B cell (primary cell): ENCODE measurements at regions not wholly inside any gene's neighbourhood (a gene's known extent, or its start where the extent isn't known, plus 50 kb on each side); places are given as distances from the start of the nearest gene placed in this dataset.

Source experiments
- ATAC-seq: fragments of 200-7000 bp; cut with Tn5 transposase; one replicate; pipeline ENCODE4 v1.10.0; 2021; ENCODE audit warnings: low read depth, mild to moderate bottlenecking, moderate number of reproducible peaks, moderate library complexity
- CTCF ChIA-PET: fragments of 350-600 bp; sonication (Branson Sonifier 250); formaldehyde crosslinking; loops from one replicate; lab custom pipeline; 2021; ENCODE audit warnings: antibody characterized with exemption, inconsistent platforms; lab: Charles Lee
- POLR2A ChIA-PET: fragments of 350-600 bp; sonication (Branson Sonifier 250); formaldehyde crosslinking; loops from one replicate; lab custom pipeline; 2021; ENCODE audit warnings: antibody characterized with exemption; lab: Charles Lee
- DNase-seq: peaks from one replicate; pipeline ENCODE4 v3.0.0; 2013
- H2AFZ ChIP-seq: 2 replicates; pipeline ENCODE4 v1.6.1; 2012; ENCODE audit warnings: mild to moderate bottlenecking, low read depth, low read length; ENCODE audit not compliant: insufficient read depth, poor library complexity, severe bottlenecking
- H3K27ac ChIP-seq, 2 donors: 1 replicate in 1 of 2; 2 replicates in 1 of 2; pipeline ENCODE4 v1.5.1; 2012 to 2013; ENCODE audit warnings: low read length in 2 of 2, mild to moderate bottlenecking in 2 of 2, moderate library complexity in 1 of 2
- H3K27me3 ChIP-seq, 4 experiments: fragments of 200-600 bp in 1 of 4; sonication (generic) in 1 of 4; replicated peaks in 1 of 4; 1 replicate in 2 of 4; 2 replicates in 2 of 4; pipeline versions ENCODE4 v1.6.1 to v1.7.0; 2013 to 2016; ENCODE audit warnings: low read length in 3 of 4, mild to moderate bottlenecking in 2 of 4, mixed read lengths in 1 of 4, moderate library complexity in 1 of 4; ENCODE audit not compliant: insufficient read depth in 4 of 4, control insufficient read depth in 3 of 4; ENCODE audit errors: control extremely low read depth in 1 of 4
- H3K36me3 ChIP-seq, 2 experiments: replicated peaks in 1 of 2; 1 replicate in 1 of 2; 2 replicates in 1 of 2; pipeline versions ENCODE4 v1.6.1 to v1.7.1; 2013; ENCODE audit warnings: low read length in 1 of 2; ENCODE audit not compliant: insufficient read depth in 2 of 2, control insufficient read depth in 1 of 2; ENCODE audit errors: control extremely low read depth in 1 of 2, extremely low read depth in 1 of 2
- H3K4me1 ChIP-seq, 2 donors: fragments of 200-600 bp in 1 of 2; sonication (generic) in 1 of 2; 1 replicate in 1 of 2; 2 replicates in 1 of 2; pipeline versions ENCODE4 v1.5.1 to v1.6.1; 2013 to 2017; ENCODE audit warnings: low read length in 2 of 2; ENCODE audit not compliant: control insufficient read depth in 2 of 2, insufficient read depth in 2 of 2
- H3K4me2 ChIP-seq: replicated peaks from 2 replicates; pipeline ENCODE3; 2012; ENCODE audit warnings: mild to moderate bottlenecking, low read depth, low read length; ENCODE audit not compliant: poor library complexity, severe bottlenecking
- H3K4me3 ChIP-seq, 5 experiments: fragments of 200-600 bp in 1 of 5; sonication (generic) in 1 of 5; 1 replicate in 3 of 5; 2 replicates in 2 of 5; pipeline versions ENCODE4 v1.5.1 to v1.7.0; 2011 to 2016; ENCODE audit warnings: low read length in 4 of 5, mild to moderate bottlenecking in 4 of 5, low read depth in 2 of 5, control low read depth in 1 of 5, moderate library complexity in 1 of 5; ENCODE audit not compliant: insufficient read depth in 1 of 5; ENCODE audit errors: control extremely low read depth in 1 of 5, extremely low read depth in 1 of 5
- H3K79me2 ChIP-seq: fragments of 200-600 bp; sonication (generic); one replicate; pipeline ENCODE4 v1.6.0; 2016; ENCODE audit warnings: low read length; ENCODE audit not compliant: control insufficient read depth, insufficient read depth
- H3K9ac ChIP-seq: fragments of 200-600 bp; sonication (generic); 2 replicates; pipeline ENCODE4 v1.6.1; 2017; ENCODE audit warnings: mild to moderate bottlenecking, low read length, moderate library complexity
- H3K9me3 ChIP-seq, 3 donors: one replicate each; pipeline versions ENCODE4 v1.6.1 to v1.7.1; 2013; ENCODE audit warnings: low read length in 2 of 3; ENCODE audit not compliant: control insufficient read depth in 2 of 3, insufficient read depth in 1 of 3; ENCODE audit errors: control extremely low read depth in 1 of 3
- H4K20me1 ChIP-seq: 2 replicates; pipeline ENCODE4 v1.6.0; 2012; ENCODE audit warnings: mild to moderate bottlenecking, low read length; ENCODE audit not compliant: insufficient read depth, control insufficient read depth, poor library complexity, severe bottlenecking
- H3K27ac Mint-ChIP-seq: one replicate; pipeline ENCODE4 v1.8.0; 2021; ENCODE audit warnings: mixed read lengths
- H3K27me3 Mint-ChIP-seq: one replicate; pipeline ENCODE4 v1.8.0; 2021; ENCODE audit warnings: mixed read lengths
- H3K4me1 Mint-ChIP-seq: one replicate; pipeline ENCODE4 v1.8.0; 2021; ENCODE audit warnings: mixed read lengths
- H3K4me3 Mint-ChIP-seq: one replicate; pipeline ENCODE4 v1.8.0; 2021; ENCODE audit warnings: mixed read lengths
- H3K9me3 Mint-ChIP-seq: one replicate; pipeline ENCODE4 v1.8.0; 2022; ENCODE audit warnings: mixed read lengths; ENCODE audit not compliant: insufficient read depth
- EZH2 ChIP-seq: IDR thresholded peaks from 2 replicates; pipeline ENCODE4 v1.6.1; 2012; ENCODE audit warnings: borderline replicate concordance, low read depth, mild to moderate bottlenecking, moderate library complexity, low read length; ENCODE audit not compliant: insufficient read depth, poor library complexity, severe bottlenecking
- WGBS: methylation state at CpG from one replicate; pipeline ENCODE4 v1.1.5; 2013; ENCODE audit warnings: missing lambda C conversion rate; ENCODE audit not compliant: insufficient coverage; 5-methylcytosine and 5-hydroxymethylcytosine counted together
- intact Hi-C: fragments of 100-400 bp; cut with micrococcal nuclease; formaldehyde crosslinking; loops from one replicate; pipeline ENCODE4 v1.10.0; 2022
- TF ChIP-seq, protein P1 (sequence below): fragments of 200-600 bp; IDR thresholded peaks from one replicate; pipeline ENCODE4 v1.8.0; 2022; ENCODE audit warnings: antibody characterized with exemption, mild to moderate bottlenecking

DNA sequence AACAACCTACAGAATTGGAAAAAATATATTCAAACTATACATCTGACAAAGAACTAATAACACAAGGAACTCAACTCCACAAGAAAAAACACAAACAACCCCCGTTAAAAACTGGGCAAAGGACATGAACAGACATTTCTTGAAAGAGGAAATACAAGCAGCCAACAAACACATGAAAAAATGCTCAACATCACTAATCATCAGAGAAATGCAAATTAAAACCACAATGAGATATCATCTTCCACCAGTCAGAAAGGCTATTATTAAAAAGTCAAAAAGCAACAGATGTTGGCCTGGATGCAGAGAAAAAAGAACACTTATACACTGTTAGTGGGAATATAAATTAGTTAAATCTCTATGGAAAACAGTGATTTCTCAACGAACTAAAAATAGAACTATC lies 82.6 kb upstream of the CCDC91 start:
- no peak overlapping the region for H3K27ac Mint-ChIP-seq
- ATAC-seq: no peak
- Histone ChIP-seq H3K4me3 (no peak overlapping the region), H3K4me2 (no peak overlapping the region), H2AFZ (no peak overlapping the region), H3K36me3 (no peaks in the 10 kb centered on the region), H3K4me1 (no peaks in the 10 kb centered on the region), H4K20me1 (no peaks in the 10 kb centered on the region), H3K27ac (no peak overlapping the region), H3K79me2 (no peaks in the 10 kb centered on the region), H3K27me3 (no peaks in the 10 kb centered on the region), H3K9ac (no peak overlapping the region), H3K9me3 (no peaks in the 10 kb centered on the region)
- no peak overlapping the region for H3K4me3 Mint-ChIP-seq
- intact Hi-C loops: no loop called here
- ChIA-PET POLR2A (no interaction called here), CTCF (no interaction called here)
- H3K9me3 Mint-ChIP-seq: peaks cover 2% of the 10 kb centered on the region
- H3K4me1 Mint-ChIP-seq: no peaks in the 10 kb centered on the region
- WGBS: 78% methylated on average over 1 of the region's 2 CpGs
- no peaks in the 10 kb centered on the region for H3K27me3 Mint-ChIP-seq
- no peak for DNase-seq
- TF ChIP-seq, protein P1, sequence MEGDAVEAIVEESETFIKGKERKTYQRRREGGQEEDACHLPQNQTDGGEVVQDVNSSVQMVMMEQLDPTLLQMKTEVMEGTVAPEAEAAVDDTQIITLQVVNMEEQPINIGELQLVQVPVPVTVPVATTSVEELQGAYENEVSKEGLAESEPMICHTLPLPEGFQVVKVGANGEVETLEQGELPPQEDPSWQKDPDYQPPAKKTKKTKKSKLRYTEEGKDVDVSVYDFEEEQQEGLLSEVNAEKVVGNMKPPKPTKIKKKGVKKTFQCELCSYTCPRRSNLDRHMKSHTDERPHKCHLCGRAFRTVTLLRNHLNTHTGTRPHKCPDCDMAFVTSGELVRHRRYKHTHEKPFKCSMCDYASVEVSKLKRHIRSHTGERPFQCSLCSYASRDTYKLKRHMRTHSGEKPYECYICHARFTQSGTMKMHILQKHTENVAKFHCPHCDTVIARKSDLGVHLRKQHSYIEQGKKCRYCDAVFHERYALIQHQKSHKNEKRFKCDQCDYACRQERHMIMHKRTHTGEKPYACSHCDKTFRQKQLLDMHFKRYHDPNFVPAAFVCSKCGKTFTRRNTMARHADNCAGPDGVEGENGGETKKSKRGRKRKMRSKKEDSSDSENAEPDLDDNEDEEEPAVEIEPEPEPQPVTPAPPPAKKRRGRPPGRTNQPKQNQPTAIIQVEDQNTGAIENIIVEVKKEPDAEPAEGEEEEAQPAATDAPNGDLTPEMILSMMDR: no peak
- no peak for TF ChIP-seq EZH2

DNA sequence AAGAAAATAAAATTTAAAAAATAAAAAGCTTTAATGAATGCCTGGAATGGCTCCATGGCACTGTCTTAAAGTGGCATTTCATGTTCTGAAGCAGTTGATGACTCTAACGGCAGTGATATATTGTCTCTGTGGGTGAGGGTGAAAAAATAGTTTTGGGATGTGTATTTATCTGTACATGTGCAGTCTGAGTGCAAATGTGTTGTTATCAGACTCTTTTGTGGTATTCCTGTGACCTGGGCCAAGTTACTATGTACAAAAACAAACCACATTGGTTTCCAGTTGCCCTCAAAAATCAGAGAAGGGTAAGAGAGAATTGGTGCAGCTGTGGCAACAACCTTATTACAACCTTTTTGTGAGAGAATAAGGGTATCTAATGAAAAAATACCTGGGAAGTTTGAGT lies 81.7 kb upstream of the CCDC91 start:
- TF ChIP-seq, protein P1: no peak
- no peak for TF ChIP-seq EZH2
- Histone ChIP-seq H3K4me2 (no peak overlapping the region), H3K79me2 (no peaks in the 10 kb centered on the region), H3K9me3 (no peaks in the 10 kb centered on the region), H3K4me3 (no peak overlapping the region), H3K36me3 (no peaks in the 10 kb centered on the region), H2AFZ (no peak overlapping the region), H3K27me3 (no peaks in the 10 kb centered on the region), H3K27ac (no peak overlapping the region), H4K20me1 (no peaks in the 10 kb centered on the region), H3K4me1 (no peaks in the 10 kb centered on the region), H3K9ac (no peak overlapping the region)
- no peak for ATAC-seq
- Mint-ChIP-seq H3K4me1 (no peaks in the 10 kb centered on the region), H3K9me3 (peaks cover 2% of the 10 kb centered on the region), H3K4me3 (no peak overlapping the region), H3K27ac (no peak overlapping the region), H3K27me3 (no peaks in the 10 kb centered on the region)
- CTCF ChIA-PET: no interaction called here
- no peak for DNase-seq
- intact Hi-C loops: no loop called here
- WGBS: 11% methylated on average over 1 of the region's 1 CpG
- POLR2A ChIA-PET: no interaction called here
